PFSK-1 (cell line): ENCODE measurements at regions not wholly inside any gene's neighbourhood (a gene's known extent, or its start where the extent isn't known, plus 50 kb on each side); places are given as distances from the start of the nearest gene placed in this dataset.

Experiments
- FOXP2 ChIP-seq: optimal IDR thresholded peaks from 2 replicates; pipeline ENCODE3; 2011; ENCODE audit warnings: borderline replicate concordance, control low read depth, inconsistent platforms; ENCODE audit not compliant: insufficient read depth; ENCODE audit errors: extremely low read length, extremely low read depth
- POLR2AphosphoS5 ChIP-seq: IDR thresholded peaks from 2 replicates; pipeline ENCODE4 v1.6.1; 2012; ENCODE audit warnings: low read depth, mild to moderate bottlenecking, control low read depth, low read length, moderate library complexity
- REST ChIP-seq, 2 experiments: IDR thresholded peaks; 2 replicates each; pipeline versions ENCODE4 v1.6.1 to v1.8.0; 2011 to 2012; ENCODE audit warnings: low read depth in 2 of 2, low read length in 2 of 2, control low read depth in 1 of 2, inconsistent platforms in 1 of 2, mild to moderate bottlenecking in 1 of 2, moderate library complexity in 1 of 2; ENCODE audit not compliant: insufficient read depth in 1 of 2
- SIN3A ChIP-seq: IDR thresholded peaks from 2 replicates; pipeline ENCODE4 v1.6.1; 2012; ENCODE audit warnings: mild to moderate bottlenecking, low read length, moderate library complexity, borderline replicate concordance; ENCODE audit not compliant: insufficient read depth
- TAF1 ChIP-seq: IDR thresholded peaks from 2 replicates; pipeline ENCODE4 v1.6.1; 2012; ENCODE audit warnings: low read length, control low read depth, borderline replicate concordance; ENCODE audit not compliant: insufficient read depth

- TF ChIP-seq SIN3A (no peak), POLR2AphosphoS5 (no peak), TAF1 (no peak), REST (IDR thresholded peaks at IDR 0.05; ENCODE audit: insufficient read depth in 1 of 2, low read depth in 2 of 2, low read length in 2 of 2) (no peak), FOXP2 (no peak)
Observed at GRCh38 chr9:38294220-38294960, 98.1 kb upstream of the ALDH1B1 start.

- no peak for TF ChIP-seq REST (IDR thresholded peaks at IDR 0.05; ENCODE audit: insufficient read depth in 1 of 2, low read depth in 2 of 2, low read length in 2 of 2)
- no peak for TF ChIP-seq POLR2AphosphoS5
- no peak for TF ChIP-seq TAF1
- TF ChIP-seq FOXP2 = no peak
- no peak for TF ChIP-seq SIN3A
Observed at GRCh38 chr9:38293022-38293421, 99.5 kb upstream of the ALDH1B1 start.

GRCh38 chr9:38292480-38292879 is 100.0 kb upstream of the ALDH1B1 start:
- TF ChIP-seq POLR2AphosphoS5 (no peak), REST (IDR thresholded peaks at IDR 0.05; ENCODE audit: insufficient read depth in 1 of 2, low read depth in 2 of 2, low read length in 2 of 2) (no peak), SIN3A (no peak), TAF1 (no peak), FOXP2 (no peak)

- TF ChIP-seq SIN3A = no peak
Observed at GRCh38 chr9:38289866-38290245, 102.6 kb upstream of the ALDH1B1 start.

GRCh38 chr9:38289236-38289865 is 103.2 kb upstream of the ALDH1B1 start:
- TF ChIP-seq REST (IDR thresholded peaks at IDR 0.05; ENCODE audit: insufficient read depth in 1 of 2, low read depth in 2 of 2, low read length in 2 of 2) (no peak), FOXP2 (no peak), TAF1 (no peak), POLR2AphosphoS5 (no peak), SIN3A (no peak)
